ENCODE measurements at regions not wholly inside any gene's neighbourhood (a gene's known extent, or its start where the extent isn't known, plus 50 kb on each side); places are given as distances from the start of the nearest gene placed in this dataset.

DNA sequence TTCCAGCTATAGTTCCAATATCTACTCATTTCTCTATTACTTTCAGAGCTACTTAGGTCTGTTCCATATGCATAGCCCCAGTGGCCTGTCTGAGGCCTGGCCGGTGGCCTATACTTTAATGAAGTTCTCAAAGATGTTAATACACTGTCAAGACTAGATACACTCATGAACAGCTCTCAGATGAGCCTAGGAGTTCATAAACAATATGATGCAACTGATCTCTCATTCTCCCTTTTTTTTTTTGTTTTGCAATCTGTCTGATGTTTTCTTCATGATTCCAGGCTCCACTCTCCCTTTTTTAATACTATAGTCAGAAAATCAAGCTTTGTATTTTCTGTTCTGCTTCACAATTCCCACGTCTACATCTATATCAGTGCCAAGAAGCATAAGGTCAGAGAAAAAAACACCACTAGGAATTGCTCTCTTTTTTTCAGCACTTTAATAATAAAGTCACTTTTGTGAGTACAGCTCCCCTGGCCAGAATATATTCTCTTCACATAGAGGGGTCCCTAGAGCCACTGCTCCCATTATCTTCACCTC is 321.0 kb downstream of the C7orf25 start:
- no peak for TF ChIP-seq CTCF (IDR thresholded peaks at IDR 0.05; ENCODE audit: insufficient read depth, low read length, missing control alignments)
- H3K4me3 ChIP-seq (ENCODE audit: low read depth, low read length): no peak overlapping the region
- CTCF ChIA-PET: interaction anchor here (1.0 kb wide), 1 partner anchor 16 kb away, joined by 4 read pairs; no protein-coding TSS in a partner anchor
- DNase-seq (ENCODE audit: low read depth, low spot score): no peak
- POLR2A ChIA-PET: no interaction called here

- TF ChIP-seq CTCF (IDR thresholded peaks at IDR 0.05; ENCODE audit: insufficient read depth, low read length, missing control alignments): no peak
- ChIA-PET CTCF (no interaction called here), POLR2A (no interaction called here)
- no peak overlapping the region for H3K4me3 ChIP-seq (ENCODE audit: low read depth, low read length)
- no peak for DNase-seq (ENCODE audit: low read depth, low spot score)
Measured at GRCh38 chr7:42588876-42589275, 323.0 kb downstream of the C7orf25 start.

- CTCF ChIA-PET: no interaction called here
- no peak for DNase-seq (ENCODE audit: low read depth, low spot score)
- no peak for TF ChIP-seq CTCF (IDR thresholded peaks at IDR 0.05; ENCODE audit: insufficient read depth, low read length, missing control alignments)
- POLR2A ChIA-PET: interaction anchor here (0.6 kb wide), 1 partner anchor 14 kb away, joined by 4 read pairs; no protein-coding TSS in a partner anchor
- H3K4me3 ChIP-seq (ENCODE audit: low read depth, low read length): no peak overlapping the region
Measured at GRCh38 chr7:42587806-42588205, 324.1 kb downstream of the C7orf25 start.

DNA sequence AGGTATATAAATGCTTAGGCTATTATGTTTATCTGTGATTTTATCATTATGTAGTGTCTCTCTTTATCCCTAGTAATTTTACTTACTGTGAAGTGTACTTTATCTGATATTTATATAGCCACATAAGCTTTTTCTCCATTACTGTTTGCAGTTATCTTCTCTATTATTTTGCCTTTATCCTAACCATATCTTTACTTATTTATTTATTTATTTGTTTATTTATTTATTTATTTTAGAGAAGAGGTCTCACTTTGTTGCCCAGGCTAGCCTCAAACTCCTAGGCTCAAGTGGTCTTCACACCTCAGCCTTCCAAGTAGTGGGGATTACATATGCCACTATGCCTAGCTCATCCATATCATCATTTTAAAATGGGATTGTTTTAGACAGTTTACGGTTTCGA is 331.8 kb downstream of the C7orf25 start:
- ChIA-PET CTCF (no interaction called here), POLR2A (no interaction called here)
- H3K4me3 ChIP-seq (ENCODE audit: low read depth, low read length): no peak overlapping the region
- DNase-seq (ENCODE audit: low read depth, low spot score): no peak
- no peak for TF ChIP-seq CTCF (IDR thresholded peaks at IDR 0.05; ENCODE audit: insufficient read depth, low read length, missing control alignments)

- DNase-seq (ENCODE audit: low read depth, low spot score): no peak
- ChIA-PET CTCF (interaction anchor here (0.8 to 3.5 kb wide), 5 partner anchors 15 to 634 kb away, joined by 4 to 35 read pairs (median 4); no protein-coding TSS in a partner anchor), POLR2A (no interaction called here)
- H3K4me3 ChIP-seq (ENCODE audit: low read depth, low read length): no peak overlapping the region
- TF ChIP-seq CTCF (IDR thresholded peaks at IDR 0.05; ENCODE audit: insufficient read depth, low read length, missing control alignments): no peak
Measured at GRCh38 chr7:42575171-42575570, 336.7 kb downstream of the C7orf25 start.

DNA sequence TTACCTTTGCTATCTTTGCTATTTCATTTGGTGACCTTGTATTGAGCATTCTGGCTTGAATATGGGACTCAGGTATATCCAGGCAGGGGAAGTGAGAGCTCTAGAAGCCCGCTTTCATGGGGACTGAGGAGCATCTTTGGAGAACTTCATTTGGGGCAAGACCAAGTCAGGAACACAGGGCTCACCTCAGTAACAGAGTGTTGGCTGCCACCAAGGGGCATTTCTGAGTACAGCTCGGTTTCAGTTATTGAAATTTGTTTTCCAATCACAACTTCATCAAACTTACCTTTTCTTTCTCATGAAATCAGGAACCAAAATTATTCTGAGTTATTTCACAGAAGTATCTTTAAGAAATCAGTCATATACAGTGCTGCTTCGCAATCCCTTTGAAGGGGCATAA is 337.2 kb downstream of the C7orf25 start:
- DNase-seq (ENCODE audit: low read depth, low spot score): no peak
- ChIA-PET POLR2A (interaction anchor here (0.7 kb wide), 1 partner anchor 13 kb away, joined by 4 read pairs; no protein-coding TSS in a partner anchor), CTCF (interaction anchor here (0.9 to 3.5 kb wide), 7 partner anchors 16 to 632 kb away, joined by 3 to 35 read pairs (median 4); no protein-coding TSS in a partner anchor)

More for the DNA sequence above, 337.2 kb downstream of the C7orf25 start:
- TF ChIP-seq CTCF (IDR thresholded peaks at IDR 0.05; ENCODE audit: insufficient read depth, low read length, missing control alignments): peak; percentile 28
- H3K4me3 ChIP-seq (ENCODE audit: low read depth, low read length): no peak overlapping the region
